DOHH2 (cell line): ENCODE measurements at regions not wholly inside any gene's neighbourhood (a gene's known extent, or its start where the extent isn't known, plus 50 kb on each side); places are given as distances from the start of the nearest gene placed in this dataset.

Experiments used
- CTCF ChIP-seq: fragments of 200-600 bp; sonication (generic); IDR thresholded peaks from one replicate; pipeline ENCODE4 v1.5.1; 2014; ENCODE audit warnings: antibody characterized with exemption, mild to moderate bottlenecking, low read depth, low read length; ENCODE audit not compliant: poor library complexity, severe bottlenecking
- EZH2phosphoT487 ChIP-seq: fragments of 200-600 bp; sonication (generic); IDR thresholded peaks from 2 replicates; pipeline ENCODE4 v1.6.1; 2017; ENCODE audit warnings: borderline replicate concordance, mild to moderate bottlenecking, antibody characterized with exemption, low read length, moderate library complexity, mixed read lengths

- peak; percentile 29 for TF ChIP-seq CTCF
- TF ChIP-seq EZH2phosphoT487 = no peak
Measured at GRCh38 chrX:47311932-47312774, 58.2 kb upstream of the ZNF157 start.
